ENCODE measurements at regions not wholly inside any gene's neighbourhood (a gene's known extent, or its start where the extent isn't known, plus 50 kb on each side); places are given as distances from the start of the nearest gene placed in this dataset.

- TF ChIP-seq CTCF (IDR thresholded peaks at IDR 0.05; ENCODE audit: extremely low read depth, insufficient read depth, missing control alignments): no peak
- no peak for DNase-seq (ENCODE audit: low spot score)
- in situ Hi-C loops (cut with MboI; ENCODE audit: low pct_unique_long_range_greater_than_20kb, low sequenced_read_pairs, unreplicated experiment): no loop called here
Observed at GRCh38 chr16:80265624-80266306, 275.0 kb upstream of the DYNLRB2 start.

- no peak for DNase-seq (ENCODE audit: low spot score)
- in situ Hi-C loops (cut with MboI; ENCODE audit: low pct_unique_long_range_greater_than_20kb, low sequenced_read_pairs, unreplicated experiment): no loop called here
- no peak for TF ChIP-seq CTCF (IDR thresholded peaks at IDR 0.05; ENCODE audit: extremely low read depth, insufficient read depth, missing control alignments)
Observed at GRCh38 chr16:80263848-80264694, 276.7 kb upstream of the DYNLRB2 start.

- no peak for DNase-seq (ENCODE audit: low spot score)
- in situ Hi-C loops (cut with MboI; ENCODE audit: low pct_unique_long_range_greater_than_20kb, low sequenced_read_pairs, unreplicated experiment): no loop called here
- no peak for TF ChIP-seq CTCF (IDR thresholded peaks at IDR 0.05; ENCODE audit: extremely low read depth, insufficient read depth, missing control alignments)
Observed at GRCh38 chr16:80263181-80263823, 277.5 kb upstream of the DYNLRB2 start.

GRCh38 chr16:80260906-80261311, 279.9 kb upstream of the DYNLRB2 start:
- no peak for DNase-seq (ENCODE audit: low spot score)
- TF ChIP-seq CTCF (IDR thresholded peaks at IDR 0.05; ENCODE audit: extremely low read depth, insufficient read depth, missing control alignments): no peak
- in situ Hi-C loops (cut with MboI; ENCODE audit: low pct_unique_long_range_greater_than_20kb, low sequenced_read_pairs, unreplicated experiment): no loop called here

GRCh38 chr16:80259290-80259805, 281.4 kb upstream of the DYNLRB2 start:
- TF ChIP-seq CTCF (IDR thresholded peaks at IDR 0.05; ENCODE audit: extremely low read depth, insufficient read depth, missing control alignments): no peak
- in situ Hi-C loops (cut with MboI; ENCODE audit: low pct_unique_long_range_greater_than_20kb, low sequenced_read_pairs, unreplicated experiment): no loop called here
- no peak for DNase-seq (ENCODE audit: low spot score)

- in situ Hi-C loops (cut with MboI; ENCODE audit: low pct_unique_long_range_greater_than_20kb, low sequenced_read_pairs, unreplicated experiment): no loop called here
- TF ChIP-seq CTCF (IDR thresholded peaks at IDR 0.05; ENCODE audit: extremely low read depth, insufficient read depth, missing control alignments): no peak
- DNase-seq (ENCODE audit: low spot score): no peak
Observed at GRCh38 chr16:80258407-80258806, 282.4 kb upstream of the DYNLRB2 start.

All from GM13977 (cell line).